HUES48 (cell line): ENCODE measurements at regions not wholly inside any gene's neighbourhood (a gene's known extent, or its start where the extent isn't known, plus 50 kb on each side); places are given as distances from the start of the nearest gene placed in this dataset.

Experiments
- H3K27ac ChIP-seq: one replicate; pipeline ENCODE4 v1.7.0; 2013; ENCODE audit warnings: low read depth, low read length, inconsistent platforms
- H3K27me3 ChIP-seq: 2 replicates; pipeline ENCODE4 v1.6.1; 2013; ENCODE audit warnings: mild to moderate bottlenecking, low read length; ENCODE audit not compliant: control insufficient read depth, insufficient read depth
- H3K36me3 ChIP-seq: 2 replicates; pipeline ENCODE4 v1.6.1; 2013; ENCODE audit warnings: low read length; ENCODE audit not compliant: control insufficient read depth, insufficient read depth
- H3K4me1 ChIP-seq: 2 replicates; pipeline ENCODE4 v1.6.1; 2013; ENCODE audit warnings: mild to moderate bottlenecking, low read length; ENCODE audit not compliant: control insufficient read depth, insufficient read depth
- H3K4me3 ChIP-seq: 2 replicates; pipeline ENCODE4 v1.5.1; 2013; ENCODE audit warnings: mild to moderate bottlenecking, low read depth, low read length
- H3K9ac ChIP-seq: 2 replicates; pipeline ENCODE4 v1.6.1; 2013; ENCODE audit warnings: mild to moderate bottlenecking, low read depth, low read length, moderate library complexity
- H3K9me3 ChIP-seq: 2 replicates; pipeline ENCODE4 v1.6.1; 2013; ENCODE audit warnings: low read length; ENCODE audit not compliant: control insufficient read depth, insufficient read depth

- Histone ChIP-seq H3K27ac (no peak overlapping the region), H3K36me3 (no peaks in the 10 kb centered on the region), H3K4me3 (no peak overlapping the region), H3K4me1 (peaks cover 9% of the 10 kb centered on the region; the same call in 1 of the 2 replicates), H3K9me3 (no peaks in the 10 kb centered on the region; the same call in 1 of the 2 replicates), H3K9ac (no peak overlapping the region), H3K27me3 (no peaks in the 10 kb centered on the region)
Observed at GRCh38 chr10:125555267-125555666, 127.7 kb downstream of the TEX36 start.

- Histone ChIP-seq H3K4me1 (peaks cover 9% of the 10 kb centered on the region; the same call in 1 of the 2 replicates), H3K9ac (no peak overlapping the region), H3K9me3 (no peaks in the 10 kb centered on the region; the same call in 1 of the 2 replicates), H3K4me3 (no peak overlapping the region), H3K36me3 (no peaks in the 10 kb centered on the region), H3K27me3 (no peaks in the 10 kb centered on the region), H3K27ac (no peak overlapping the region)
Observed at GRCh38 chr10:125554753-125555152, 128.2 kb downstream of the TEX36 start.

- no peaks in the 10 kb centered on the region for H3K27me3 ChIP-seq
- H3K4me3 ChIP-seq = no peak overlapping the region
- no peak overlapping the region for H3K9ac ChIP-seq
- no peaks in the 10 kb centered on the region for H3K36me3 ChIP-seq
- no peak overlapping the region for H3K27ac ChIP-seq
- H3K9me3 ChIP-seq = no peaks in the 10 kb centered on the region; the same call in 1 of the 2 replicates
- peaks cover 9% of the 10 kb centered on the region; the same call in 1 of the 2 replicates for H3K4me1 ChIP-seq
Observed at GRCh38 chr10:125554016-125554703, 128.8 kb downstream of the TEX36 start.

GRCh38 chr10:125553091-125553490 lies 129.9 kb downstream of the TEX36 start:
- no peaks in the 10 kb centered on the region for H3K36me3 ChIP-seq
- H3K4me3 ChIP-seq = no peak overlapping the region
- peaks cover 9% of the 10 kb centered on the region; the same call in 1 of the 2 replicates for H3K4me1 ChIP-seq
- H3K27ac ChIP-seq = no peak overlapping the region
- no peak overlapping the region for H3K9ac ChIP-seq
- H3K27me3 ChIP-seq = no peaks in the 10 kb centered on the region
- no peaks in the 10 kb centered on the region; the same call in 1 of the 2 replicates for H3K9me3 ChIP-seq

GRCh38 chr10:125551247-125551646 lies 131.7 kb downstream of the TEX36 start:
- no peak overlapping the region for H3K4me3 ChIP-seq
- no peak overlapping the region for H3K9ac ChIP-seq
- no peaks in the 10 kb centered on the region for H3K36me3 ChIP-seq
- H3K9me3 ChIP-seq = no peaks in the 10 kb centered on the region; the same call in 1 of the 2 replicates
- H3K4me1 ChIP-seq = peaks cover 9% of the 10 kb centered on the region; the same call in 1 of the 2 replicates
- H3K27me3 ChIP-seq = no peaks in the 10 kb centered on the region
- no peak overlapping the region for H3K27ac ChIP-seq

GRCh38 chr10:125550362-125550761 lies 132.6 kb downstream of the TEX36 start:
- Histone ChIP-seq H3K27me3 (no peaks in the 10 kb centered on the region), H3K9ac (no peak overlapping the region), H3K9me3 (no peaks in the 10 kb centered on the region; the same call in 1 of the 2 replicates), H3K4me3 (no peak overlapping the region), H3K4me1 (peaks cover 13% of the 10 kb centered on the region; the same call in 1 of the 2 replicates), H3K27ac (no peak overlapping the region), H3K36me3 (no peaks in the 10 kb centered on the region)

GRCh38 chr10:125549653-125550052 lies 133.3 kb downstream of the TEX36 start:
- H3K27ac ChIP-seq = no peak overlapping the region
- no peaks in the 10 kb centered on the region for H3K36me3 ChIP-seq
- H3K4me3 ChIP-seq = no peak overlapping the region
- no peaks in the 10 kb centered on the region for H3K27me3 ChIP-seq
- H3K4me1 ChIP-seq = peaks cover 13% of the 10 kb centered on the region
- no peak overlapping the region for H3K9ac ChIP-seq
- H3K9me3 ChIP-seq = no peaks in the 10 kb centered on the region; the same call in 1 of the 2 replicates

- Histone ChIP-seq H3K9ac (no peak overlapping the region), H3K9me3 (no peaks in the 10 kb centered on the region; the same call in 1 of the 2 replicates), H3K4me3 (no peak overlapping the region), H3K36me3 (no peaks in the 10 kb centered on the region), H3K4me1 (peaks cover 13% of the 10 kb centered on the region), H3K27ac (no peak overlapping the region), H3K27me3 (no peaks in the 10 kb centered on the region)
Observed at GRCh38 chr10:125548878-125549277, 134.1 kb downstream of the TEX36 start.

GRCh38 chr10:125548356-125548755 lies 134.6 kb downstream of the TEX36 start:
- Histone ChIP-seq H3K36me3 (no peaks in the 10 kb centered on the region), H3K9ac (no peak overlapping the region), H3K9me3 (no peaks in the 10 kb centered on the region; the same call in 1 of the 2 replicates), H3K4me1 (peaks cover 13% of the 10 kb centered on the region), H3K4me3 (no peak overlapping the region), H3K27ac (no peak overlapping the region), H3K27me3 (no peaks in the 10 kb centered on the region)

GRCh38 chr10:125547010-125547650 lies 135.8 kb downstream of the TEX36 start:
- Histone ChIP-seq H3K27me3 (no peaks in the 10 kb centered on the region), H3K4me1 (peaks cover 13% of the 10 kb centered on the region), H3K9me3 (no peaks in the 10 kb centered on the region), H3K4me3 (no peak overlapping the region), H3K36me3 (no peaks in the 10 kb centered on the region), H3K27ac (no peak overlapping the region), H3K9ac (no peak overlapping the region)

- H3K4me1 ChIP-seq = peaks cover 13% of the 10 kb centered on the region
- no peaks in the 10 kb centered on the region for H3K36me3 ChIP-seq
- H3K9ac ChIP-seq = no peak overlapping the region
- no peaks in the 10 kb centered on the region for H3K27me3 ChIP-seq
- no peak overlapping the region for H3K27ac ChIP-seq
- H3K4me3 ChIP-seq = no peak overlapping the region
- H3K9me3 ChIP-seq = no peaks in the 10 kb centered on the region
Observed at GRCh38 chr10:125543796-125544195, 139.2 kb downstream of the TEX36 start.
